ENCODE measurements at regions not wholly inside any gene's neighbourhood (a gene's known extent, or its start where the extent isn't known, plus 50 kb on each side); places are given as distances from the start of the nearest gene placed in this dataset.

GRCh38 chr10:36033808-36034207 lies 391.7 kb upstream of the FZD8 start:
- H3K27me3 ChIP-seq = no peaks in the 10 kb centered on the region
- no peak overlapping the region for H3K4me3 ChIP-seq
- H3K36me3 ChIP-seq = no peaks in the 10 kb centered on the region
- DNase-seq = no peak
- TF ChIP-seq POLR2A (IDR thresholded peaks at IDR 0.05) = no peak
- no peak for TF ChIP-seq CTCF (IDR thresholded peaks at IDR 0.05)
- H3K4me1 ChIP-seq = no peaks in the 10 kb centered on the region
- no peak overlapping the region for H3K27ac ChIP-seq
- no peaks in the 10 kb centered on the region for H3K9me3 ChIP-seq
- intact Hi-C loops (cut with DNase I) = no loop called here

- intact Hi-C loops (cut with DNase I) = no loop called here
- Histone ChIP-seq H3K27me3 (no peaks in the 10 kb centered on the region), H3K4me1 (no peaks in the 10 kb centered on the region), H3K9me3 (no peaks in the 10 kb centered on the region), H3K27ac (no peak overlapping the region), H3K4me3 (no peak overlapping the region), H3K36me3 (no peaks in the 10 kb centered on the region)
- no peak for DNase-seq
- TF ChIP-seq POLR2A (IDR thresholded peaks at IDR 0.05) (no peak), CTCF (IDR thresholded peaks at IDR 0.05) (no peak)
- WGBS, 2 donors = 62 to 69% methylated on average over 3 of the region's 3 CpGs
These were observed 388.4 kb upstream of the FZD8 start for GRCh38 chr10:36030516-36030915.

GRCh38 chr10:36026656-36027390 lies 384.7 kb upstream of the FZD8 start:
- no peak for DNase-seq
- Histone ChIP-seq H3K4me3 (no peak overlapping the region), H3K27ac (no peak overlapping the region), H3K9me3 (no peaks in the 10 kb centered on the region), H3K4me1 (no peaks in the 10 kb centered on the region), H3K27me3 (no peaks in the 10 kb centered on the region), H3K36me3 (no peaks in the 10 kb centered on the region)
- intact Hi-C loops (cut with DNase I) = no loop called here
- 86 to 87% methylated on average over 6 of the region's 6 CpGs for WGBS, 2 donors
- TF ChIP-seq CTCF (IDR thresholded peaks at IDR 0.05) = no peak
- TF ChIP-seq POLR2A (IDR thresholded peaks at IDR 0.05) = no peak

- H3K36me3 ChIP-seq = no peaks in the 10 kb centered on the region
- H3K4me1 ChIP-seq = no peaks in the 10 kb centered on the region
- H3K9me3 ChIP-seq = no peaks in the 10 kb centered on the region
- TF ChIP-seq POLR2A (IDR thresholded peaks at IDR 0.05) = no peak
- TF ChIP-seq CTCF (IDR thresholded peaks at IDR 0.05) = no peak
- H3K4me3 ChIP-seq = no peak overlapping the region
- intact Hi-C loops (cut with DNase I) = no loop called here
- DNase-seq = no peak
- no peak overlapping the region for H3K27ac ChIP-seq
- no peaks in the 10 kb centered on the region for H3K27me3 ChIP-seq
- WGBS, 2 donors = 86 to 88% methylated on average over 6 of the region's 6 CpGs
These were observed 384.0 kb upstream of the FZD8 start for GRCh38 chr10:36026081-36026480.

GRCh38 chr10:36023939-36024338 lies 381.8 kb upstream of the FZD8 start:
- Histone ChIP-seq H3K27ac (no peak overlapping the region), H3K27me3 (no peaks in the 10 kb centered on the region), H3K9me3 (no peaks in the 10 kb centered on the region), H3K36me3 (no peaks in the 10 kb centered on the region), H3K4me1 (no peaks in the 10 kb centered on the region), H3K4me3 (no peak overlapping the region)
- intact Hi-C loops (cut with DNase I) = no loop called here
- no peak for DNase-seq
- TF ChIP-seq CTCF (IDR thresholded peaks at IDR 0.05) (no peak), POLR2A (IDR thresholded peaks at IDR 0.05) (no peak)
